Adrenal gland (tissue), 5 donors: ENCODE measurements at regions not wholly inside any gene's neighbourhood (a gene's known extent, or its start where the extent isn't known, plus 50 kb on each side); places are given as distances from the start of the nearest gene placed in this dataset.

ENCODE experiments used
- CTCF ChIP-seq, 6 experiments: fragments of 450-650 bp in 4 of 6; fragments of 200-600 bp in 2 of 6; sonication (generic) in 1 of 6; IDR thresholded peaks; 1 replicate in 5 of 6; 2 replicates in 1 of 6; pipeline versions ENCODE4 v1.5.1 to v1.8.0; 2016 to 2021; ENCODE audit warnings: antibody characterized with exemption in 6 of 6, mild to moderate bottlenecking in 2 of 6, moderate library complexity in 1 of 6
- POLR2A ChIP-seq, 2 donors: fragments of 450-650 bp; IDR thresholded peaks; one replicate each; pipeline ENCODE4 v1.6.1; 2017; ENCODE audit warnings: antibody characterized with exemption in 2 of 2, mild to moderate bottlenecking in 2 of 2, moderate library complexity in 1 of 2
- donor health status: DM: no; HTN: no; CAD: no.

DNA sequence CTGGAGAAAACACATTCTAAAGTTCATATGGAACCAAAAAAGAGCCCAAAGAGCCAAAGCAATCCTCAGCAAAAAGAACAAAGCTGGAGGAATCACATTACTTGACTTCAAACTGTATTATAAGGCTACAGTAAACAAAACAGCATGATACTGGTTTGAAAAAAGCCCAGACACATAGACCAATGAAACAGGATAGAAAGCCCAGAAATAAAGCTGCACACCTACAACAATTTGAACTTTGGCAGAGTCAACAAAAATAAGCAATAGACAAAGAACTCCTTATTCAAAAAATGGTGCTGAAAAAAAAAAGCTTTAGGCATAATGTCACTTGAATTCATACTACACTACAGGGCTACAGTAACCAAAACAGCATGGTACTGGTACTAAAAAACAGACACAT is 289.6 kb downstream of the NR4A2 start:
- TF ChIP-seq POLR2A (IDR thresholded peaks at IDR 0.05) (no peak), CTCF (IDR thresholded peaks at IDR 0.05) (no peak)
